ENCODE measurements at regions not wholly inside any gene's neighbourhood (a gene's known extent, or its start where the extent isn't known, plus 50 kb on each side); places are given as distances from the start of the nearest gene placed in this dataset.
"Not testable (repeated sequence)": the region's sequence is repeated elsewhere in the genome, so short reads cannot be mapped to it uniquely, and the experiment has no call there.

- FAIRE-seq, result no peak
Measured at GRCh38 chr20:4635781-4636180, 50.5 kb upstream of the PRNP start.

DNA sequence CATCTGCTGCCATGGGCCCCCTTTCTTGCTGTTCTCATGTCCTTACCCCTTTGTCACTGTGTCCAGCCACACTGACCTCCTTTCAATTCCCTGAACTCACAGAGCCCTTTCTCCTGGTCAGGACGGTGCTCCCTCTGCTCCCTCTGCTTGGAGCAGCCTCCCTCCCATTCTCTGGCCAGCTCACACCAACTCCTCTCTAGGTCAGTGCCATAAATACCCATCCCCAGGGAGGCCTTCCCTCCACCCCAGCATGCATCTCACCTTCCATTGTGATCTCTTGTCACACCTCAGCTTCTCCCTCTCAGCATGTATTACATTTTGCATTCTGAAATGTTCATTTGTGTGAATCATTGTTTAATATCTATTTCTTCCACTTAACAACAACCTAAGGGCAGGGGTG is 50.9 kb upstream of the PRNP start:
- no peak for FAIRE-seq

GRCh38 chr20:4633780-4634179 is 52.5 kb upstream of the PRNP start:
- FAIRE-seq, result no peak

GRCh38 chr20:4633379-4633778 is 52.9 kb upstream of the PRNP start:
- no peak for FAIRE-seq

- FAIRE-seq, result no peak
Measured at GRCh38 chr20:4632876-4633275, 53.4 kb upstream of the PRNP start.

GRCh38 chr20:4626228-4626627 is 60.0 kb upstream of the PRNP start:
- FAIRE-seq, result no peak

- FAIRE-seq, result no peak
Measured at GRCh38 chr20:4625687-4626086, 60.6 kb upstream of the PRNP start.

DNA sequence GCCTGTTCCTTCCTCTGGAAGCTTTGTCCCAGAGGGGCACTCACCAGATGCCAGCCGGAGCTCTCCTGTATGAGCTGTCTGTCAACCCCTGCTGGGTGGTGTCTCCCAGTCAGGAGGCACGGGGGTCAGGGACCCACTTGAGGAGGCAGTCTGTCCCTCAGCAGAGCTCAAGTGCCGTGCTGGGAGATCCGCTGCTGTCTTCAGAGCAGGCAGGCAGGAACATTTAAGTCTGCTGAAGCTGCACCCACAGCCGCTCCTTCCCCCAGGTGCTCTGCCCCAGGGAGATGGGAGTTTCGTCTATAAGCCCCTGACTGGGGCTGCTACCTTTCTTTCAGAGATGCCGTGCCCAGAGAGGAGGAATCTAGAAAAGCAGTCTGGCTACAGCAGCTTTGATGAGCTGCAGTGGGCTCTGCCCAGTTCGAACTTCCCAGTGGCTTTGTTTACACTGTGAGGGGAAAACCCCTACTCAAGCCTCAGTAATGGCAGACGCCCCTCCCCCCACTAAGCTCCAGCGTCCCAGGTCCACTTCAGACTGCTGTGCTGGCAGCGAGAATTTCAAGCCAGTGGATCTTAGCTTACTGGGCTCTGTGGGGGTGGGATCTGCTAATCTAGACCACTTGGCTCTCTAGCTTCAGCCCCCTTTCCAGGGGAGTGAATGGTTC is 61.5 kb upstream of the PRNP start:
- FAIRE-seq, result not testable (repeated sequence)

- FAIRE-seq, result not testable (repeated sequence)
Measured at GRCh38 chr20:4619144-4619543, 67.1 kb upstream of the PRNP start.

- FAIRE-seq, result no peak
Measured at GRCh38 chr20:4617484-4617883, 68.8 kb upstream of the PRNP start.

- FAIRE-seq, result no peak
Measured at GRCh38 chr20:4617019-4617418, 69.2 kb upstream of the PRNP start.

DNA sequence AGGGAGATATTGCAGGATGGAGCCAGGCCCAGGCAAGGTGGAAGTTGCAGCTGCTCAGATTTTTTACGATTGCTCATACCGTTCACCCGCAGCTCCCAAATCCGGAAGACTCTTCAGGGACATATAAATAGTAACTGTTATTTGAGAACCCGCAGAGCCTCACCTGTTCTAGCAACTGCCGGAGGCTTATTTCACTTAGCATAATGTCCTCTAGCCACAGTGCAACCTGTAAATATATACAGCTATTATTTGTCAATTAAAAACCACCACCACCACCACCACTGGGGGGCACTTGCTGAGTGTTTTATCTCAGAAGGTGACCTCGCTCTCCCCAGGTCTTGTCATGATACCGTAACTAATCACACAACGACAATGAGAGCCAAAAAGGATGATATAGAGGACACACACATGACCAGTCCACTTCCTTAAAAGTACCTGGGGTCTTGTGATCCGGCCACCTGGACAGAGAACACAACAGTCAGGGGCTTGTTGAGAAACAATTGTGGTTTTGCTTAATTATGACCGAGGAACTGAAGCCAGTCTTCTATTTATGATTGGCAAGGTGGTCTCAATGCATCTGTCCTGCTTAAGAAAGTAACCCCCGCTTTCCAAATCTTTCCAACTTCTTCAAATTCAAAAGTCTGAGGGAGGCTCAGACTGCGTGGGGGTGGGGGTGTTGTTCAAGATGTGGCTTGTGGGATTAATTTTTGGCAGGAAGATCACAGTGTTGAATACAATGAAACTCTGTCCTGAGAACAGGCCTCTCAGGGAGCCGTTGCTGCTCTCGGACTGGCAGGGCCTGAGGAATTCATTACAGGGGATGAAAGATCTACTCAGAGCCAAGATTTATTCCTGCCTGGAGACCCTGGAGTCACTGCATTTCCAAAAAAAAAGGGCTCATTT is 72.3 kb upstream of the PRNP start:
- no peak for FAIRE-seq

- FAIRE-seq, result no peak
Measured at GRCh38 chr20:4613184-4613583, 73.1 kb upstream of the PRNP start.

GRCh38 chr20:4610871-4611270 is 75.4 kb upstream of the PRNP start:
- no peak for FAIRE-seq

- FAIRE-seq, result no peak
Measured at GRCh38 chr20:4609511-4609910, 76.7 kb upstream of the PRNP start.

- FAIRE-seq, result no peak
Measured at GRCh38 chr20:4608861-4609260, 77.4 kb upstream of the PRNP start.

- peak; percentile 94 for FAIRE-seq
Measured at GRCh38 chr20:4607287-4607713, 79.0 kb upstream of the PRNP start.

DNA sequence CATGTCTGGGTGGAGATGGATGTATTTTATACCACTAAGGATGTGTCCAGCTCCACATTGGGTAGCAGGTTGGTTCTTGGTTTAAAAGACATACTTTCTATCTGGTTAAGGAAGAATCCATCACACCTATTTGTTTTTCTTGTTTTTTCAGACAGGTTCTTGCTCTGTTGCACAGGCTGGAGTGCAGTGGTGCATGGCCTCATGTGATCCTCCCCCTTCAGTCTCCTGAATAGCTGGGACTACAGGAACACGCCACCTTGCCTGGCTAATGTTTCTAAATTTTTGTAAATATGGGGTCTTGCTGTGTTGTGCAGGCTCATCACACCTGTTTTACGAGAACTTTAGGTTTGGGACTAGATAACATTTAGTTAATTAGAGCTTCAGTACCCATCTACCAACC is 80.2 kb upstream of the PRNP start:
- FAIRE-seq, result no peak

GRCh38 chr20:4605166-4605565 is 81.1 kb upstream of the PRNP start:
- no peak for FAIRE-seq

- no peak for FAIRE-seq
Measured at GRCh38 chr20:4604580-4604979, 81.7 kb upstream of the PRNP start.

DNA sequence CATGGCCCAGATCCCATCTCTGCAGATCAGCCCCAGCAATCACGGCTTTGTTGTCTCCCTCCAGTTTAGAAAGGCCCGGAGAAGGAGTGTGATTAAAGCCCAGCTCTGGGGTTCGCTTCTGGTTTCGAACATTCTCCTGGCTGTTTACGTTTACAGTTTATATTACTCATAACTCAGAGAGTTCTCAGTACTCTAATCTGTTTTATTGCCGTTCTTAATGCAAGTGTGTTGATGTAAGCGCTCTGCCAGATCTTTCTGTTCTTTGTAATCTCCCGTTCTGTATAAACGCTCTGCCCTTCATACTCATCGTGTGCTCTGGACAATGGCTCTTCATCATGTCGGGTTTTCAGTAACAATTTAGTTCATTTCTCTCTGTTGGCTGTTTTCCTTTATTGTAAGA is 82.5 kb upstream of the PRNP start:
- FAIRE-seq, result no peak

- FAIRE-seq, result no peak
Measured at GRCh38 chr20:4602297-4602631, 84.0 kb upstream of the PRNP start.

GRCh38 chr20:4601630-4602296 is 84.5 kb upstream of the PRNP start:
- no peak for FAIRE-seq

All from islet of Langerhans (tissue), 1 donor.